HepG2 (cell line): ENCODE measurements at regions not wholly inside any gene's neighbourhood (a gene's known extent, or its start where the extent isn't known, plus 50 kb on each side); places are given as distances from the start of the nearest gene placed in this dataset.
A peak's percentile ranks its signal among the peaks of the same experiment; 100 is the strongest.

Experiments
- MXI1 ChIP-seq: IDR thresholded peaks from 3 replicates; pipeline ENCODE4 v1.6.1; 2012; ENCODE audit warnings: low read depth, low read length, inconsistent platforms, borderline replicate concordance
- NFKB2 ChIP-seq: sonication (generic); formaldehyde crosslinking; IDR thresholded peaks from 2 replicates; pipeline ENCODE4 v1.4.0; 2020; ENCODE audit warnings: missing genetic modification reagents, borderline replicate concordance
- TCF12 ChIP-seq, 2 experiments: fragments of 450-650 bp in 1 of 2; sonication (generic) in 1 of 2; formaldehyde crosslinking in 1 of 2; IDR thresholded peaks; 2 replicates each; pipeline versions ENCODE4 v1.6.1 to v1.8.0; 2017 to 2022; ENCODE audit warnings: antibody characterized with exemption in 1 of 2, mild to moderate bottlenecking in 1 of 2, missing genetic modification reagents in 1 of 2, moderate library complexity in 1 of 2
- ZNF264 ChIP-seq: sonication (generic); formaldehyde crosslinking; IDR thresholded peaks from 2 replicates; pipeline ENCODE4 v1.4.0; 2020; ENCODE audit warnings: missing genetic modification reagents
- ZNF354B ChIP-seq: sonication (generic); formaldehyde crosslinking; IDR thresholded peaks from 2 replicates; pipeline ENCODE4 v1.8.0; 2022; ENCODE audit warnings: mild to moderate bottlenecking, missing genetic modification reagents
- ZNF775 ChIP-seq: sonication (generic); formaldehyde crosslinking; IDR thresholded peaks from 2 replicates; pipeline ENCODE4 v1.4.0; 2020; ENCODE audit warnings: missing genetic modification reagents, mild to moderate bottlenecking, moderate library complexity, borderline replicate concordance
- TF ChIP-seq, protein P1 (sequence below): sonication (generic); formaldehyde crosslinking; IDR thresholded peaks from 2 replicates; pipeline ENCODE4 v1.4.0; 2020; ENCODE audit warnings: missing genetic modification reagents, borderline replicate concordance
- TF ChIP-seq, protein P2 (sequence below): sonication (generic); formaldehyde crosslinking; IDR thresholded peaks from 2 replicates; pipeline ENCODE4 v1.4.0; 2020; ENCODE audit warnings: mild to moderate bottlenecking, missing genetic modification reagents, borderline replicate concordance
- TF ChIP-seq, protein P3 (sequence below): sonication (generic); formaldehyde crosslinking; IDR thresholded peaks from one replicate; pipeline ENCODE4 v1.5.1; 2020; ENCODE audit warnings: mild to moderate bottlenecking, missing genetic modification reagents; ENCODE audit errors: not compliant biosample characterization

DNA sequence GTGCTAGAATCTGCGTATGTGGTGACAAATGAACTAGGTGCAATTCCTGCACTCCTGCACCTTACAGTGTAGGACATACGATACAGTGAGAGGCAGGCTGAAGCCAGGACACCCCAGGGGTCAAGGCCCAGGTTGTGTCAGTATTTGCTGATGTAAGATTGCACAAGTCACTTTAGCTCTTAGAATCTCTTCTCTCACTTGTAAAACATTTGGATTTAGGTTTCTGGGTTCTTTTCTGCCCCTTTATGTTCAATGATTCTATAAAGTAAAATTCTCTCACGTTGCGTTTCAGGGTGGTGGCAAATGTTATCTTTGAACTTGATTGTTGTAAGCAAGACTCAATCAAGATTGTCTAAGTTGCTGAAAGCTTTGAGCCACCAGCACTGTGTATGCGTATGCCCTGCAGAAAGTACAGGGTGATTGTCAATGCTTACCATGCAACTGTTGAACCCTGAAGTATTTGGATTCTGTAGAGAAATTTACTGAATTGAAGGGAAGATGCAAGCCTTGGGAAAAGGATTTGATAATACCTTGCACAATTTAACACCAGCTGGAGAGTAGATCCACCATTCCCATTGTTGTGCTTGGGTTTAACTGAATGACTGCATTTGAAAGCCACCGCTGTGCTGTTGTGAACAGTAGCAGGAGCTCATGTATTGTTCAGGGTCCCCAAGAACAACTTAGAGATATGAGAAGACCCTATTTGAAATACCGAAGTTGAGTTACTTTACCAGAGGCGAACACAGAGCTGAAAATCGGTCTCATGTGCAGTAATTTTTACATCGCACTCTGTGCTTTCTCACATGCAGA lies 106.1 kb upstream of the CITED2 start (continued):
- TF ChIP-seq, protein P1, sequence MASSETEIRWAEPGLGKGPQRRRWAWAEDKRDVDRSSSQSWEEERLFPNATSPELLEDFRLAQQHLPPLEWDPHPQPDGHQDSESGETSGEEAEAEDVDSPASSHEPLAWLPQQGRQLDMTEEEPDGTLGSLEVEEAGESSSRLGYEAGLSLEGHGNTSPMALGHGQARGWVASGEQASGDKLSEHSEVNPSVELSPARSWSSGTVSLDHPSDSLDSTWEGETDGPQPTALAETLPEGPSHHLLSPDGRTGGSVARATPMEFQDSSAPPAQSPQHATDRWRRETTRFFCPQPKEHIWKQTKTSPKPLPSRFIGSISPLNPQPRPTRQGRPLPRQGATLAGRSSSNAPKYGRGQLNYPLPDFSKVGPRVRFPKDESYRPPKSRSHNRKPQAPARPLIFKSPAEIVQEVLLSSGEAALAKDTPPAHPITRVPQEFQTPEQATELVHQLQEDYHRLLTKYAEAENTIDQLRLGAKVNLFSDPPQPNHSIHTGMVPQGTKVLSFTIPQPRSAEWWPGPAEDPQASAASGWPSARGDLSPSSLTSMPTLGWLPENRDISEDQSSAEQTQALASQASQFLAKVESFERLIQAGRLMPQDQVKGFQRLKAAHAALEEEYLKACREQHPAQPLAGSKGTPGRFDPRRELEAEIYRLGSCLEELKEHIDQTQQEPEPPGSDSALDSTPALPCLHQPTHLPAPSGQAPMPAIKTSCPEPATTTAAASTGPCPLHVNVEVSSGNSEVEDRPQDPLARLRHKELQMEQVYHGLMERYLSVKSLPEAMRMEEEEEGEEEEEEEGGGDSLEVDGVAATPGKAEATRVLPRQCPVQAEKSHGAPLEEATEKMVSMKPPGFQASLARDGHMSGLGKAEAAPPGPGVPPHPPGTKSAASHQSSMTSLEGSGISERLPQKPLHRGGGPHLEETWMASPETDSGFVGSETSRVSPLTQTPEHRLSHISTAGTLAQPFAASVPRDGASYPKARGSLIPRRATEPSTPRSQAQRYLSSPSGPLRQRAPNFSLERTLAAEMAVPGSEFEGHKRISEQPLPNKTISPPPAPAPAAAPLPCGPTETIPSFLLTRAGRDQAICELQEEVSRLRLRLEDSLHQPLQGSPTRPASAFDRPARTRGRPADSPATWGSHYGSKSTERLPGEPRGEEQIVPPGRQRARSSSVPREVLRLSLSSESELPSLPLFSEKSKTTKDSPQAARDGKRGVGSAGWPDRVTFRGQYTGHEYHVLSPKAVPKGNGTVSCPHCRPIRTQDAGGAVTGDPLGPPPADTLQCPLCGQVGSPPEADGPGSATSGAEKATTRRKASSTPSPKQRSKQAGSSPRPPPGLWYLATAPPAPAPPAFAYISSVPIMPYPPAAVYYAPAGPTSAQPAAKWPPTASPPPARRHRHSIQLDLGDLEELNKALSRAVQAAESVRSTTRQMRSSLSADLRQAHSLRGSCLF: no peak
- TF ChIP-seq, protein P2, sequence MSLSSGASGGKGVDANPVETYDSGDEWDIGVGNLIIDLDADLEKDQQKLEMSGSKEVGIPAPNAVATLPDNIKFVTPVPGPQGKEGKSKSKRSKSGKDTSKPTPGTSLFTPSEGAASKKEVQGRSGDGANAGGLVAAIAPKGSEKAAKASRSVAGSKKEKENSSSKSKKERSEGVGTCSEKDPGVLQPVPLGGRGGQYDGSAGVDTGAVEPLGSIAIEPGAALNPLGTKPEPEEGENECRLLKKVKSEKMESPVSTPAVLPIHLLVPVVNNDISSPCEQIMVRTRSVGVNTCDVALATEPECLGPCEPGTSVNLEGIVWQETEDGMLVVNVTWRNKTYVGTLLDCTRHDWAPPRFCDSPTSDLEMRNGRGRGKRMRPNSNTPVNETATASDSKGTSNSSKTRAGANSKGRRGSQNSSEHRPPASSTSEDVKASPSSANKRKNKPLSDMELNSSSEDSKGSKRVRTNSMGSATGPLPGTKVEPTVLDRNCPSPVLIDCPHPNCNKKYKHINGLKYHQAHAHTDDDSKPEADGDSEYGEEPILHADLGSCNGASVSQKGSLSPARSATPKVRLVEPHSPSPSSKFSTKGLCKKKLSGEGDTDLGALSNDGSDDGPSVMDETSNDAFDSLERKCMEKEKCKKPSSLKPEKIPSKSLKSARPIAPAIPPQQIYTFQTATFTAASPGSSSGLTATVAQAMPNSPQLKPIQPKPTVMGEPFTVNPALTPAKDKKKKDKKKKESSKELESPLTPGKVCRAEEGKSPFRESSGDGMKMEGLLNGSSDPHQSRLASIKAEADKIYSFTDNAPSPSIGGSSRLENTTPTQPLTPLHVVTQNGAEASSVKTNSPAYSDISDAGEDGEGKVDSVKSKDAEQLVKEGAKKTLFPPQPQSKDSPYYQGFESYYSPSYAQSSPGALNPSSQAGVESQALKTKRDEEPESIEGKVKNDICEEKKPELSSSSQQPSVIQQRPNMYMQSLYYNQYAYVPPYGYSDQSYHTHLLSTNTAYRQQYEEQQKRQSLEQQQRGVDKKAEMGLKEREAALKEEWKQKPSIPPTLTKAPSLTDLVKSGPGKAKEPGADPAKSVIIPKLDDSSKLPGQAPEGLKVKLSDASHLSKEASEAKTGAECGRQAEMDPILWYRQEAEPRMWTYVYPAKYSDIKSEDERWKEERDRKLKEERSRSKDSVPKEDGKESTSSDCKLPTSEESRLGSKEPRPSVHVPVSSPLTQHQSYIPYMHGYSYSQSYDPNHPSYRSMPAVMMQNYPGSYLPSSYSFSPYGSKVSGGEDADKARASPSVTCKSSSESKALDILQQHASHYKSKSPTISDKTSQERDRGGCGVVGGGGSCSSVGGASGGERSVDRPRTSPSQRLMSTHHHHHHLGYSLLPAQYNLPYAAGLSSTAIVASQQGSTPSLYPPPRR (CRISPR knock-in tag): peak; percentile 88
- TF ChIP-seq MXI1 (no peak), NFKB2 (CRISPR knock-in tag) (no peak), ZNF354B (no peak), TCF12 (IDR thresholded peaks at IDR 0.05) (no peak), TCF12 (CRISPR knock-in tag; IDR thresholded peaks at IDR 0.05) (no peak), ZNF775 (CRISPR knock-in tag) (no peak), ZNF264 (peak; percentile 94)
- TF ChIP-seq, protein P3, sequence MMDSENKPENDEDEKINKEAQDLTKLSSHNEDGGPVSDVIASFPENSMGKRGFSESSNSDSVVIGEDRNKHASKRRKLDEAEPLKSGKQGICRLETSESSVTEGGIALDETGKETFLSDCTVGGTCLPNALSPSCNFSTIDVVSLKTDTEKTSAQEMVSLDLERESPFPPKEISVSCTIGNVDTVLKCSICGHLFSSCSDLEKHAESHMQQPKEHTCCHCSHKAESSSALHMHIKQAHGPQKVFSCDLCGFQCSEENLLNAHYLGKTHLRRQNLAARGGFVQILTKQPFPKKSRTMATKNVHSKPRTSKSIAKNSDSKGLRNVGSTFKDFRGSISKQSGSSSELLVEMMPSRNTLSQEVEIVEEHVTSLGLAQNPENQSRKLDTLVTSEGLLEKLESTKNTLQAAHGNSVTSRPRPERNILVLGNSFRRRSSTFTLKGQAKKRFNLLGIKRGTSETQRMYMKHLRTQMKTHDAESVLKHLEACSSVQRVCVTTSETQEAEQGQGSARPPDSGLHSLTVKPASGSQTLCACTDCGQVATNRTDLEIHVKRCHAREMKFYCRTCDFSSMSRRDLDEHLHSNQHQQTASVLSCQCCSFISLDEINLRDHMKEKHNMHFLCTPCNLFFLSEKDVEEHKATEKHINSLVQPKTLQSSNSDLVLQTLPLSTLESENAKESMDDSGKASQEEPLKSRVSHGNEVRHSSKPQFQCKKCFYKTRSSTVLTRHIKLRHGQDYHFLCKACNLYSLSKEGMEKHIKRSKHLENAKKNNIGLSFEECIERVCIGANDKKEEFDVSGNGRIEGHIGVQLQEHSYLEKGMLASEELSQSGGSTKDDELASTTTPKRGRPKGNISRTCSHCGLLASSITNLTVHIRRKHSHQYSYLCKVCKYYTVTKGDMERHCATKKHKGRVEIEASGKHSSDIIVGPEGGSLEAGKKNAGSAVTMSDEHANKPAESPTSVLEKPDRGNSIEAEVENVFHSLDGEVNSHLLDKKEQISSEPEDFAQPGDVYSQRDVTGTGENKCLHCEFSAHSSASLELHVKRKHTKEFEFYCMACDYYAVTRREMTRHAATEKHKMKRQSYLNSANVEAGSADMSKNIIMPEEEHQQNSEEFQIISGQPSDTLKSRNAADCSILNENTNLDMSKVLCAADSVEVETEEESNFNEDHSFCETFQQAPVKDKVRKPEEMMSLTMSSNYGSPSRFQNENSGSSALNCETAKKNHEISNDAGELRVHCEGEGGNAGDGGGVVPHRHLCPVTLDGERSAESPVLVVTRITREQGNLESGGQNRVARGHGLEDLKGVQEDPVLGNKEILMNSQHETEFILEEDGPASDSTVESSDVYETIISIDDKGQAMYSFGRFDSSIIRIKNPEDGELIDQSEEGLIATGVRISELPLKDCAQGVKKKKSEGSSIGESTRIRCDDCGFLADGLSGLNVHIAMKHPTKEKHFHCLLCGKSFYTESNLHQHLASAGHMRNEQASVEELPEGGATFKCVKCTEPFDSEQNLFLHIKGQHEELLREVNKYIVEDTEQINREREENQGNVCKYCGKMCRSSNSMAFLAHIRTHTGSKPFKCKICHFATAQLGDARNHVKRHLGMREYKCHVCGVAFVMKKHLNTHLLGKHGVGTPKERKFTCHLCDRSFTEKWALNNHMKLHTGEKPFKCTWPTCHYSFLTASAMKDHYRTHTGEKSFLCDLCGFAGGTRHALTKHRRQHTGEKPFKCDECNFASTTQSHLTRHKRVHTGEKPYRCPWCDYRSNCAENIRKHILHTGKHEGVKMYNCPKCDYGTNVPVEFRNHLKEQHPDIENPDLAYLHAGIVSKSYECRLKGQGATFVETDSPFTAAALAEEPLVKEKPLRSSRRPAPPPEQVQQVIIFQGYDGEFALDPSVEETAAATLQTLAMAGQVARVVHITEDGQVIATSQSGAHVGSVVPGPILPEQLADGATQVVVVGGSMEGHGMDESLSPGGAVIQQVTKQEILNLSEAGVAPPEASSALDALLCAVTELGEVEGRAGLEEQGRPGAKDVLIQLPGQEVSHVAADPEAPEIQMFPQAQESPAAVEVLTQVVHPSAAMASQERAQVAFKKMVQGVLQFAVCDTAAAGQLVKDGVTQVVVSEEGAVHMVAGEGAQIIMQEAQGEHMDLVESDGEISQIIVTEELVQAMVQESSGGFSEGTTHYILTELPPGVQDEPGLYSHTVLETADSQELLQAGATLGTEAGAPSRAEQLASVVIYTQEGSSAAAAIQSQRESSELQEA: no peak
